ENCODE measurements at regions not wholly inside any gene's neighbourhood (a gene's known extent, or its start where the extent isn't known, plus 50 kb on each side); places are given as distances from the start of the nearest gene placed in this dataset.

DNA sequence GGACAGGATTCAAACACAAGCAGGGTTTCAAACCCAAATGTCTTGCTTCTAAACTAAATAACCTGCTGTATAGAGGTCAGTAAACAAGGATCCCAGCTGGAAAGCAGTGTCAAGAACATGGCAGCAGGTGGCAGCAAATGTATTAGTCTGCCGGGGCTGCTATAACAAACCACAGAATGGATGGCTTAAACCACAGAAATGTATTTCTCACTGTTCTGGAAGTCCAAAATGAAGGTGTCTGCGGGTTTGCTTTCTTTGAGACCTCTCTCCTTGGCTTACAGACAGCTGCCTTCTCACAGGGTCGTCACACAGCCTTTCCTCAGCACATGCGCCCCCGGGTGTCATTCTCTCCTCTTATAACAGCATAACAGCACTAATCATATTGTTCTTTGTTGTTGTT lies 65.1 kb upstream of the LRRC55 start:
- H3K27ac ChIP-seq (ENCODE audit: extremely low read depth, low read depth, low read length): no peak overlapping the region
- DNase-seq (ENCODE audit: extremely low read depth in 1 of 4, low spot score in 3 of 4) (peak; percentile 42 to 78 (median 58)), FAIRE-seq (peak; percentile 85), ATAC-seq (peak; percentile 95)
- intact Hi-C loops (cut with micrococcal nuclease) (loop anchor here (1.0 to 5.0 kb wide), 5 partner anchors 15 to 275 kb away; no protein-coding TSS in a partner anchor), in situ Hi-C loops (cut with MboI) (loop anchor here (10.0 kb wide), 1 partner anchor 282 kb away; no protein-coding TSS in a partner anchor)
- H3K9me3 ChIP-seq (replicated peaks; ENCODE audit: control insufficient read depth, insufficient read depth, low read depth, low read length): no peaks in the 10 kb centered on the region
- ChIA-PET POLR2A (interaction anchor here (2.4 kb wide), 1 partner anchor 133 kb away, joined by 12 read pairs; no protein-coding TSS in a partner anchor), CTCF (ENCODE audit: low intra/inter-chr PET ratio) (interaction anchor here (1.7 to 5.5 kb wide), 2 partner anchors 14 to 132 kb away, joined by 6 to 74 read pairs; no protein-coding TSS in a partner anchor)
- WGBS (ENCODE audit: insufficient coverage, low coverage, missing lambda C conversion rate): 25% methylated on average over 5 of the region's 5 CpGs
- H3K4me2 ChIP-seq (ENCODE audit: insufficient read depth, low read length): no peak overlapping the region
- no peak overlapping the region for H3K9ac ChIP-seq (ENCODE audit: insufficient read depth in 1 of 2, low read depth in 2 of 2, low read length in 2 of 2)
- peaks cover 0 to 3% of the 10 kb centered on the region in 2 experiments; a peak in 2 of 5 replicates for H3K4me1 ChIP-seq (replicated peaks in 1 of 2; ENCODE audit: control insufficient read depth in 2 of 2, insufficient read depth in 2 of 2, low read length in 2 of 2)
- no peaks in the 10 kb centered on the region for H4K20me1 ChIP-seq (replicated peaks; ENCODE audit: control insufficient read depth, insufficient read depth, low read length)
- no TSS peak for BruUV-seq (replicated peaks)
- H3K9me1 ChIP-seq (ENCODE audit: control insufficient read depth, insufficient read depth, low read length): no peaks in the 10 kb centered on the region
- no peaks in the 10 kb centered on the region for H3K79me2 ChIP-seq (ENCODE audit: control insufficient read depth, insufficient read depth, low read length)
- H3K36me3 ChIP-seq (ENCODE audit: control insufficient read depth, insufficient read depth, low read length): no peaks in the 10 kb centered on the region
- H3K27me3 ChIP-seq (ENCODE audit: control insufficient read depth in 2 of 2, insufficient read depth in 2 of 2, low read length in 2 of 2): no peaks in the 10 kb centered on the region
- H2AFZ ChIP-seq (ENCODE audit: low read depth, low read length): peak overlapping the region; percentile 85
- no peak overlapping the region for H3K4me3 ChIP-seq
- TF ChIP-seq THRB (CRISPR knock-in tag; conservative IDR thresholded peaks at IDR 0.05): no peak
- TF ChIP-seq HDAC2 (IDR thresholded peaks at IDR 0.05): no peak
- TF ChIP-seq HSF4 (CRISPR knock-in tag; IDR thresholded peaks at IDR 0.05; ENCODE audit: borderline replicate concordance): no peak
- no peak for TF ChIP-seq RFX7 (CRISPR knock-in tag; IDR thresholded peaks at IDR 0.05)
- no peak for TF ChIP-seq MEIS2 (IDR thresholded peaks at IDR 0.05; ENCODE audit: partially characterized antibody)
- peak in 1 of 3 experiments; percentile 52 for TF ChIP-seq YY1 (IDR thresholded peaks at IDR 0.05; ENCODE audit: borderline replicate concordance in 1 of 3, control insufficient read depth in 1 of 3, extremely low read depth in 1 of 3, insufficient read depth in 3 of 3, insufficient read length in 1 of 3, insufficient replicate concordance in 2 of 3, low read depth in 1 of 3, low read length in 2 of 3)
- TF ChIP-seq RB1 (IDR thresholded peaks at IDR 0.05; ENCODE audit: low read depth): 0 out of 2 replicates have a peak, but pooled peaks have one; percentile 32
- no peak for TF ChIP-seq CREB1 (IDR thresholded peaks at IDR 0.05)
- no peak for TF ChIP-seq CREB1 (CRISPR knock-in tag; IDR thresholded peaks at IDR 0.05)
- TF ChIP-seq RAD21 (CRISPR knock-in tag; conservative IDR thresholded peaks at IDR 0.05 in 1 of 2, IDR thresholded peaks at IDR 0.05 in 1 of 2): peak; percentile 87 to 93
- TF ChIP-seq BDP1 (IDR thresholded peaks at IDR 0.05; ENCODE audit: insufficient read depth, insufficient read length): no peak
- TF ChIP-seq PCBP2 (IDR thresholded peaks at IDR 0.05; ENCODE audit: low read depth, low read length, poor library complexity, severe bottlenecking): no peak
